H1 (cell line): ENCODE measurements at regions not wholly inside any gene's neighbourhood (a gene's known extent, or its start where the extent isn't known, plus 50 kb on each side); places are given as distances from the start of the nearest gene placed in this dataset.

Experiments
- CTCF ChIA-PET: fragments of 300-600 bp; sonication (Branson Sonifier 250); formaldehyde crosslinking; loops from one replicate; lab custom pipeline; 2021; ENCODE audit not compliant: partially characterized antibody; lab: Charles Lee
- POLR2A ChIA-PET: fragments of 300-600 bp; sonication (Branson Sonifier 250); formaldehyde crosslinking; loops from one replicate; lab custom pipeline; 2021; ENCODE audit warnings: inconsistent platforms; ENCODE audit not compliant: partially characterized antibody; lab: Charles Lee
- DNase-seq, 2 experiments: peaks; one replicate each; pipeline versions ENCODE4 v3.0.0 to v3.0.0-alpha.2; 2010 to 2022; ENCODE audit warnings: low spot score in 2 of 2, low read depth in 1 of 2, mixed read lengths in 1 of 2
- FAIRE-seq: peaks from 2 replicates; lab custom pipeline; 2011; peaks lifted over from hg19 to GRCh38; lab: Jason Lieb, UNC
- H2AFZ ChIP-seq: 2 replicates; pipeline ENCODE4 v1.8.1; 2012; ENCODE audit warnings: low read length, inconsistent platforms
- H2AK5ac ChIP-seq: 2 replicates; pipeline ENCODE4 v1.6.1; 2013; ENCODE audit warnings: low read depth, low read length
- H2BK120ac ChIP-seq: replicated peaks from 2 replicates; pipeline ENCODE3; 2013; ENCODE audit warnings: low read depth, low read length, inconsistent platforms
- H2BK12ac ChIP-seq: 2 replicates; pipeline ENCODE4 v1.6.1; 2013; ENCODE audit warnings: low read depth, low read length
- H2BK15ac ChIP-seq: 2 replicates; pipeline ENCODE4 v1.6.1; 2013; ENCODE audit warnings: low read length
- H2BK20ac ChIP-seq: 2 replicates; pipeline ENCODE4 v1.6.1; 2013; ENCODE audit warnings: low read length
- H2BK5ac ChIP-seq: 2 replicates; pipeline ENCODE4 v1.6.1; 2013; ENCODE audit warnings: low read depth, low read length
- H3K14ac ChIP-seq: 2 replicates; pipeline ENCODE4 v1.6.1; 2013; ENCODE audit warnings: inconsistent platforms; ENCODE audit not compliant: insufficient read length
- H3K18ac ChIP-seq: 2 replicates; pipeline ENCODE4 v1.6.1; 2013; ENCODE audit warnings: low read length; ENCODE audit errors: extremely low read depth
- H3K23ac ChIP-seq: 2 replicates; pipeline ENCODE4 v1.6.1; 2013; ENCODE audit warnings: inconsistent platforms; ENCODE audit not compliant: insufficient read length
- H3K23me2 ChIP-seq: 2 replicates; pipeline ENCODE4 v1.6.1; 2013; ENCODE audit warnings: low read depth, low read length
- H3K27ac ChIP-seq: 2 replicates; pipeline ENCODE4 v1.6.1; 2011; ENCODE audit warnings: low read depth, low read length, inconsistent platforms
- H3K27me3 ChIP-seq, 4 experiments: replicated peaks in 1 of 4; 1 replicate in 1 of 4; 2 replicates in 3 of 4; pipeline versions ENCODE4 v1.6.1 to v1.8.1; 2011 to 2013; ENCODE audit warnings: low read length in 3 of 4, mild to moderate bottlenecking in 3 of 4, inconsistent platforms in 2 of 4, mixed read lengths in 2 of 4, moderate library complexity in 1 of 4; ENCODE audit not compliant: control insufficient read depth in 3 of 4, insufficient read depth in 3 of 4; ENCODE audit errors: extremely low read depth in 1 of 4
- H3K36me3 ChIP-seq, 4 experiments: 2 replicates each; pipeline versions ENCODE4 v1.6.1 to v1.8.1; 2011 to 2013; ENCODE audit warnings: mild to moderate bottlenecking in 4 of 4, low read length in 3 of 4, moderate library complexity in 2 of 4, control low read depth in 1 of 4, inconsistent platforms in 1 of 4; ENCODE audit not compliant: insufficient read depth in 4 of 4, control insufficient read depth in 2 of 4
- H3K4ac ChIP-seq: replicated peaks from 2 replicates; pipeline ENCODE3; 2013; ENCODE audit warnings: low read length, low read depth, mixed read lengths, inconsistent platforms; ENCODE audit not compliant: insufficient read length
- H3K4me1 ChIP-seq, 4 experiments: replicated peaks in 1 of 4; 1 replicate in 1 of 4; 2 replicates in 3 of 4; pipeline versions ENCODE4 v1.6.1 to v1.8.1; 2011 to 2013; ENCODE audit warnings: low read length in 3 of 4, inconsistent platforms in 2 of 4, mixed read lengths in 1 of 4; ENCODE audit not compliant: insufficient read depth in 4 of 4, control insufficient read depth in 3 of 4
- H3K4me2 ChIP-seq, 2 experiments: 2 replicates each; pipeline versions ENCODE4 v1.6.1 to v1.8.1; 2011 to 2013; ENCODE audit warnings: low read depth in 2 of 2, low read length in 2 of 2, control low read depth in 1 of 2, inconsistent platforms in 1 of 2, mild to moderate bottlenecking in 1 of 2; ENCODE audit not compliant: insufficient read depth in 1 of 2
- H3K4me3 ChIP-seq, 4 experiments: fragments of 200-600, 300-600 bp in 1 of 4; sonication (generic), shearing (Covaris generic), sonication (Bioruptor Twin) in 1 of 4; 2 replicates each; pipeline versions ENCODE4 v1.5.1 to v1.8.1; 2011 to 2016; ENCODE audit warnings: low read length in 4 of 4, low read depth in 3 of 4, control low read depth in 2 of 4, inconsistent platforms in 2 of 4, mild to moderate bottlenecking in 2 of 4, mixed read lengths in 1 of 4, moderate library complexity in 1 of 4; ENCODE audit not compliant: insufficient read depth in 2 of 4; ENCODE audit errors: extremely low read depth in 1 of 4
- H3K56ac ChIP-seq: replicated peaks from 2 replicates; pipeline ENCODE3; 2013; ENCODE audit warnings: low read depth, mild to moderate bottlenecking, mixed read lengths, low read length, inconsistent platforms; ENCODE audit not compliant: insufficient read length
- H3K79me1 ChIP-seq: 2 replicates; pipeline ENCODE4 v1.6.1; 2013; ENCODE audit warnings: low read depth, low read length, control low read depth
- H3K79me2 ChIP-seq, 2 experiments: 2 replicates each; pipeline versions ENCODE4 v1.6.1 to v1.8.1; 2012 to 2013; ENCODE audit warnings: low read length in 2 of 2, mild to moderate bottlenecking in 2 of 2, inconsistent platforms in 1 of 2; ENCODE audit not compliant: insufficient read depth in 2 of 2, control insufficient read depth in 1 of 2
- H3K9ac ChIP-seq, 4 experiments: replicated peaks in 1 of 4; 1 replicate in 1 of 4; 2 replicates in 3 of 4; pipeline versions ENCODE4 v1.6.1 to v1.8.1; 2011 to 2013; ENCODE audit warnings: low read depth in 3 of 4, low read length in 3 of 4, control low read depth in 2 of 4, mild to moderate bottlenecking in 2 of 4, moderate library complexity in 2 of 4, inconsistent platforms in 1 of 4; ENCODE audit errors: extremely low read depth in 1 of 4
- H3K9me3 ChIP-seq, 2 experiments: 2 replicates each; pipeline versions ENCODE4 v1.6.1 to v1.8.1; 2012 to 2013; ENCODE audit warnings: mild to moderate bottlenecking in 2 of 2, moderate library complexity in 2 of 2, control low read depth in 1 of 2, inconsistent platforms in 1 of 2, low read depth in 1 of 2, low read length in 1 of 2, mixed read lengths in 1 of 2; ENCODE audit not compliant: insufficient read depth in 2 of 2
- H4K20me1 ChIP-seq, 2 experiments: replicated peaks in 1 of 2; 2 replicates each; pipeline versions ENCODE3 to v1.8.1; 2011 to 2013; ENCODE audit warnings: inconsistent platforms in 2 of 2, low read length in 2 of 2, mild to moderate bottlenecking in 1 of 2; ENCODE audit not compliant: insufficient read depth in 2 of 2, control insufficient read depth in 1 of 2
- H4K5ac ChIP-seq: 2 replicates; pipeline ENCODE4 v1.6.1; 2013; ENCODE audit warnings: low read length, low read depth, mixed read lengths, inconsistent platforms; ENCODE audit not compliant: insufficient read length
- H4K8ac ChIP-seq: 2 replicates; pipeline ENCODE4 v1.8.0; 2013; ENCODE audit warnings: mild to moderate bottlenecking, moderate library complexity, low read length, inconsistent platforms; ENCODE audit not compliant: insufficient read depth; ENCODE audit errors: extremely low read depth
- H4K91ac ChIP-seq: replicated peaks from 2 replicates; pipeline ENCODE3; 2013; ENCODE audit warnings: low read length, mixed read lengths, inconsistent platforms; ENCODE audit not compliant: insufficient read length
- ASH2L ChIP-seq: fragments of 200-600, 300-600 bp; sonication (generic); IDR thresholded peaks from one replicate; pipeline ENCODE4 v1.7.1; 2017; ENCODE audit warnings: low read length
- KDM5A ChIP-seq: fragments of 200-600 bp; IDR thresholded peaks from 2 replicates; pipeline ENCODE4 v1.7.1; 2012; ENCODE audit warnings: mild to moderate bottlenecking, low read length, inconsistent platforms, mixed read lengths

DNA sequence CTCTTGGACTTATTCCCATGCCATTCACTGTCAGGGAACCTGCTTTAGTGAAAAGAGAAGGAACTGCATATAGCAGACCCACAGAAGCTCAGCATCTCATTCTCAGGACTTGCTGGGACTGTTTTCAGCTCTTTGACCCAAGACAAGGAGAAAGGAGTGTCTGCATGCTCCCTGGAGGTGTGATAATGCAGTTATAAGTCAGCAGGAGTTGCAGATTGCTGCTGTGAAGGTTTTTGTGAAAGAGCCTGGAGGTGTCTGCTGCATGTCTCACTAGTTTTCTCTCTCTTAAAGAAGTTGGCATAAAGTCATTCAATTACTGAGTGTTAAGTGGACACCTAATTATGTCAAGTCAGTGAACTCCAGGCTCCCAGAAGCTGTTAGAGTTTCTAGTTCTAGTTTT is 343.4 kb downstream of the BRINP2 start:
- H3K9me3 ChIP-seq = no peaks in the 10 kb centered on the region
- no peak overlapping the region for H3K9ac ChIP-seq
- CTCF ChIA-PET = no interaction called here
- H2AFZ ChIP-seq = 0 out of 2 replicates have a peak overlapping the region, but pooled peaks have one; percentile 40
- POLR2A ChIA-PET = no interaction called here
- H3K27ac ChIP-seq = no peak overlapping the region
- no peak overlapping the region for H2BK5ac ChIP-seq
- H3K23me2 ChIP-seq = no peaks in the 10 kb centered on the region
- no peak overlapping the region for H2AK5ac ChIP-seq
- no peak overlapping the region for H3K4ac ChIP-seq
- H3K79me1 ChIP-seq = no peaks in the 10 kb centered on the region
- H3K14ac ChIP-seq = no peak overlapping the region
- no peaks in the 10 kb centered on the region for H3K79me2 ChIP-seq
- DNase-seq = no peak
- H3K18ac ChIP-seq = no peak overlapping the region
- H3K36me3 ChIP-seq = no peaks in the 10 kb centered on the region
- no peak overlapping the region for H2BK120ac ChIP-seq
- H3K4me2 ChIP-seq = no peak overlapping the region
- H3K23ac ChIP-seq = no peak overlapping the region
- no peak overlapping the region for H3K4me3 ChIP-seq
- no peak overlapping the region for H3K56ac ChIP-seq
- H4K91ac ChIP-seq = no peak overlapping the region
- no peak overlapping the region for H2BK15ac ChIP-seq
- H4K20me1 ChIP-seq = no peaks in the 10 kb centered on the region
- H2BK12ac ChIP-seq = no peak overlapping the region
- no peaks in the 10 kb centered on the region for H3K4me1 ChIP-seq
- H2BK20ac ChIP-seq = no peak overlapping the region
- no peak overlapping the region for H4K5ac ChIP-seq
- FAIRE-seq = no peak
- no peak overlapping the region for H4K8ac ChIP-seq
- no peaks in the 10 kb centered on the region for H3K27me3 ChIP-seq
- TF ChIP-seq KDM5A (no peak), ASH2L (no peak)
